ENCODE measurements at regions not wholly inside any gene's neighbourhood (a gene's known extent, or its start where the extent isn't known, plus 50 kb on each side); places are given as distances from the start of the nearest gene placed in this dataset.
"Not testable (repeated sequence)": the region's sequence is repeated elsewhere in the genome, so short reads cannot be mapped to it uniquely, and the experiment has no call there.

DNA sequence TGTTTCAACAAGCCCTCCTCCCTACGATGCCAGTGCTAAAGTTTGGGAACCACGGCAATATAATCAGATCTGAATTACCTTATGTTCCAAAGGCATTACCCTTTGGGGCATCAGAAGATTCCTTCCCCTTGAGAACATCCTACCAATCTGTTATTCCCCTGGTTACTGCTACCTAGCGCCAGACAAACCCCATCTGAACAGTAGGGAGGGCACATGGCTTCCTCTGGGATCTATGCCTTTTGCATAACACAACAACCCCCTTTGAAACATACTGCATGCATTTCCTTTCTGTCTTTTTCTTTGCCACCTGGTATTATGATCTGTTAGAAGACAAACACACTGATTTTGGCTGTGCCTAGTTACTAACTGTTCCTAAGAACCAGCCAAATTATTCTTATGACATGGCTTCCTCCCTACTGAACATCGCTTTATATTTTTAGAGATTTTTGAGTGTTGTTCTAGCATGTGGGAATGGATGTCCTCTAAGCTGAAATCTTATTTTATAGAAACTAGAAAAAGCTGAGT is 103.9 kb upstream of the DAPK1 start:
- no peak for DNase-seq (ENCODE audit: low read depth)
- no peak overlapping the region for H3K4me3 ChIP-seq (replicated peaks; ENCODE audit: low read depth, low read length)
- TF ChIP-seq, protein P1, sequence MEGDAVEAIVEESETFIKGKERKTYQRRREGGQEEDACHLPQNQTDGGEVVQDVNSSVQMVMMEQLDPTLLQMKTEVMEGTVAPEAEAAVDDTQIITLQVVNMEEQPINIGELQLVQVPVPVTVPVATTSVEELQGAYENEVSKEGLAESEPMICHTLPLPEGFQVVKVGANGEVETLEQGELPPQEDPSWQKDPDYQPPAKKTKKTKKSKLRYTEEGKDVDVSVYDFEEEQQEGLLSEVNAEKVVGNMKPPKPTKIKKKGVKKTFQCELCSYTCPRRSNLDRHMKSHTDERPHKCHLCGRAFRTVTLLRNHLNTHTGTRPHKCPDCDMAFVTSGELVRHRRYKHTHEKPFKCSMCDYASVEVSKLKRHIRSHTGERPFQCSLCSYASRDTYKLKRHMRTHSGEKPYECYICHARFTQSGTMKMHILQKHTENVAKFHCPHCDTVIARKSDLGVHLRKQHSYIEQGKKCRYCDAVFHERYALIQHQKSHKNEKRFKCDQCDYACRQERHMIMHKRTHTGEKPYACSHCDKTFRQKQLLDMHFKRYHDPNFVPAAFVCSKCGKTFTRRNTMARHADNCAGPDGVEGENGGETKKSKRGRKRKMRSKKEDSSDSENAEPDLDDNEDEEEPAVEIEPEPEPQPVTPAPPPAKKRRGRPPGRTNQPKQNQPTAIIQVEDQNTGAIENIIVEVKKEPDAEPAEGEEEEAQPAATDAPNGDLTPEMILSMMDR (IDR thresholded peaks at IDR 0.05; ENCODE audit: low read length, missing control alignments): no peak

DNA sequence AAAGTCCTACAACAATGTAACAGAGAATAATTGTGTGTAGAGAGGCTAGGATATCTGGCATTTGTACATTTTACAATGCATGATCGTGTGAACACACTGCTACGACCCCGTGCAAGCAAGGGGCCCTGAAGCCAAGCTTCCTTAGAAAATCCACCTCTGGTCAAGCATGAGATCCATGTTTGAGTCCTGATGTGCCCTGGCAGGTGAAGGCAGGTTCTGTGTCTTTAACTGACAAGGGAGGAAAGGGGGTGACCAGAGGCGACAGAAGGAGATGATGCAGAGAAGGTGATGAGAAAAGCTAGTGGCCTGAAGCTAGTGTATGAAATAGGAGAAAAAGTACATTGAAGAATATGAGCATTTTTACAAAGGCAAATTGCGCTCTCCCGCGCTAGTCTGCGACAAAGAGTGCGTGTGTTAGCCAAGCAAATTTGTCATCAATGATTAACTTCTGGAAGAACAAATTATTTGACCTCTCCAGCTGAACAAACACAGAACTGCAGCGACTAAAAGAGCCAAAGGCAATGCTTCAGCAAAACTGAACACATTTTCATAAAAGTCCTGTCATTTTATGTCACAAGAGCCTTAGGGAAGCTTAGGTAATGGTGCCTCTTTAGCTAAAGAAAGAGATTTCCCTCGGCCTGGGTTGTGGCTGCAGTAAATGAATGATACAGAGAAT is 101.7 kb upstream of the DAPK1 start:
- no peak overlapping the region for H3K4me3 ChIP-seq (replicated peaks; ENCODE audit: low read depth, low read length)
- TF ChIP-seq, protein P1 (IDR thresholded peaks at IDR 0.05; ENCODE audit: low read length, missing control alignments): no peak
- DNase-seq (ENCODE audit: low read depth): no peak

DNA sequence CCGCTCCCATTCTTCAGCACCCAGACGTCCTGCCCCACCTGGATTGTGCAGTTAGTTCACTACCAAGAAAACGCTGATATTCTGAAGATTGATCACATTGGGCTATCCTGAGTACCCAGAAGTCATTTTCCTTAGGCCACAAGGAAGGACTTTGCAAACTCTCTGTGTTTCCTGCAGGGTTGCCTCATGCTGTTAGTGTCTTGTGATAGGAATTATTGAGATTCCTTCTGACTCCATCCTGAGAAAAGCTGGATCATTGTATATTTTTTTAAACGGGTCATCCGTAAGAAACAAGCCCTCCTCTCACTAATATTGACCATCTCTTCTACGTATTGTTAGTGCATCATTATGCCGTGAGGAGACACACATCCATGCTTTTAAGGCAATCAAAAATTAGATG is 96.0 kb upstream of the DAPK1 start:
- no peak for DNase-seq (ENCODE audit: low read depth)
- H3K4me3 ChIP-seq (replicated peaks; ENCODE audit: low read depth, low read length): no peak overlapping the region
- TF ChIP-seq, protein P1 (IDR thresholded peaks at IDR 0.05; ENCODE audit: low read length, missing control alignments): no peak

DNA sequence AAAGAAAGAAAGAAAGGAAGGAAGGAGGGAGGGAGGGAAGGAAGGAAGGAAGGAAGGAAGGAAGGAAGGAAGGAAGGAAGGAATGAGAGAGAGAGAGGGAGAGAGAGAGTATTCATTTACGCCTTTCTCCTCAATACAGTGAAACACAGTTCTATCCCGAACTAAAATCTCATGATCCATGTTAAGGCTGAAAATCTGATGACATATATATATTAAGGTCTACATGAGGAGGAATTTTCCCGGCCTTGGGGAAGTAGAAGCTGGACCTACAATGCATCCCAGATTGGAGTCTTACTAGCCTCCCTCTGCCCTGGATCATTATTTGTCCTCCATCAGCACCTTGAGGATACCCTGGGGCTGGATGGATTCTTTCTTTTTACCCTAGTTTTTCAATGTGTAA is 95.1 kb upstream of the DAPK1 start:
- H3K4me3 ChIP-seq (replicated peaks; ENCODE audit: low read depth, low read length): no peak overlapping the region
- no peak for DNase-seq (ENCODE audit: low read depth)
- TF ChIP-seq, protein P1 (IDR thresholded peaks at IDR 0.05; ENCODE audit: low read length, missing control alignments): no peak

DNA sequence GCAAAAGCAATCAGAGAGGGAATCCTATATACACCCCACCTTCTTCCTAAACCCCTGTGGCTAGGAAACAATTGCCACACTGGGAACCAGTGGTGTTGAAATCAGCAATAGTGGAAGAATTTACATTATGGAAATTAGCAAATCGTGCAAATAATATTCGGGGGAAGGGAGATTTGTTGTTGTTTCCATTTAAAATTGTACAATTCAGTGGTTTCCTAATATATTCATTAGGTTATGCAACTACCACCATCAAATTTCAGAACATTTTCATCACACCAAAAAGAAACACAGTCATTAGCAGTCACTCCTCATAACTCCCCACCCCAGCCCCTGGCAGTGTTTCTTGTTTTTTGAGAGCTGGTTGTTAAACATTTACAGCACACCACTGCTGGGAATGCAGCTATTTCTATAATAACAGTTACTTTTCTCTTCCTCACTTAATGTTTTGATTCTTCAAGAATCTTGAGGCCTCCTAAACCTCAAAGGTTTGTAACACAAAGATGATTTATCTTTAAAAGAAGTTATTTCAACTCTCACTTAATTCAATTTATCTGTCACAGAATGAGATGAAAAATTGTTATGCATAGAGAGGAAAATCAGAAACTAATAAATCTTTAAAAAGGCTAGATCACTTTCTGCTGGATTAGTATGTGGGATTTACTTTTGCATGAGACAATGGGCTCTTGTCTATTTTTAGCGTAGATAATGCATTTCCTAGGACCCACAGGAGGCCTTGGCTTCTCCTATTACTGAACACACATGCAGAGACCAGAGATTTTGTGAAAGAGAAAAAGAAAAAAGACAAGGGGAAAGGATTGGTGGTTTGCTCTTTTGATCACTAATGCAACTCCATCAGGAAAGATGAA is 91.8 kb upstream of the DAPK1 start:
- TF ChIP-seq, protein P1 (IDR thresholded peaks at IDR 0.05; ENCODE audit: low read length, missing control alignments): no peak
- H3K4me3 ChIP-seq (replicated peaks; ENCODE audit: low read depth, low read length): no peak overlapping the region
- peak; percentile 46 for DNase-seq (ENCODE audit: low read depth)

DNA sequence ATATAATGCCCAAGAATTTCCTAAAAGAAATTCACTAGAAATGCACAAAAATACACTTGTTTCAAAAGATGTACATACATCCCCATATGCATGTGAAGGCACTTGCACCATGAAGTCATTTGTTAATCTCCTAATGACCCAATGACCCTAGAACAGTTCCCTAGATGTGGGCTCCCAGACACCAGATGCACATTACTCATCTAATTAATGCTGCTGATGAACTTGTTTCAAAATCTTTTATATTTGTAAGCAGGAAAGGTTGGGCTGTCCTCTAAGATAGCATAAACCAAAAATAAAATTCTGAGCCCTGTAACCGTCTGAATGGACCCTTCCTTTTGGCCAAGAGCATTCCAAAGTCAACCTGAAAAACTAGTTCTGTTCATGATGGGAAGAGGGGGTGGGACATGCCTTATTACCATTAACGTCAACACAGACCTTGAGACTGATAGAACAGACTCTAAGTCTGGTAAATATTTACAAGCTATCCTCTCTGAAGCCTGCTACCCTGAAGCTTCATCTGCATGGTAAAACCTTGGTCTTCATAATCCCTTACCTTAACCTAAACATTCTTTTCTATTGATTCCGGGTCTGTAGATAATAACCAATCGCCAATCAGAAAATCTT is 91.0 kb upstream of the DAPK1 start:
- no peak for DNase-seq (ENCODE audit: low read depth)
- no peak overlapping the region for H3K4me3 ChIP-seq (replicated peaks; ENCODE audit: low read depth, low read length)
- TF ChIP-seq, protein P1 (IDR thresholded peaks at IDR 0.05; ENCODE audit: low read length, missing control alignments): no peak

DNA sequence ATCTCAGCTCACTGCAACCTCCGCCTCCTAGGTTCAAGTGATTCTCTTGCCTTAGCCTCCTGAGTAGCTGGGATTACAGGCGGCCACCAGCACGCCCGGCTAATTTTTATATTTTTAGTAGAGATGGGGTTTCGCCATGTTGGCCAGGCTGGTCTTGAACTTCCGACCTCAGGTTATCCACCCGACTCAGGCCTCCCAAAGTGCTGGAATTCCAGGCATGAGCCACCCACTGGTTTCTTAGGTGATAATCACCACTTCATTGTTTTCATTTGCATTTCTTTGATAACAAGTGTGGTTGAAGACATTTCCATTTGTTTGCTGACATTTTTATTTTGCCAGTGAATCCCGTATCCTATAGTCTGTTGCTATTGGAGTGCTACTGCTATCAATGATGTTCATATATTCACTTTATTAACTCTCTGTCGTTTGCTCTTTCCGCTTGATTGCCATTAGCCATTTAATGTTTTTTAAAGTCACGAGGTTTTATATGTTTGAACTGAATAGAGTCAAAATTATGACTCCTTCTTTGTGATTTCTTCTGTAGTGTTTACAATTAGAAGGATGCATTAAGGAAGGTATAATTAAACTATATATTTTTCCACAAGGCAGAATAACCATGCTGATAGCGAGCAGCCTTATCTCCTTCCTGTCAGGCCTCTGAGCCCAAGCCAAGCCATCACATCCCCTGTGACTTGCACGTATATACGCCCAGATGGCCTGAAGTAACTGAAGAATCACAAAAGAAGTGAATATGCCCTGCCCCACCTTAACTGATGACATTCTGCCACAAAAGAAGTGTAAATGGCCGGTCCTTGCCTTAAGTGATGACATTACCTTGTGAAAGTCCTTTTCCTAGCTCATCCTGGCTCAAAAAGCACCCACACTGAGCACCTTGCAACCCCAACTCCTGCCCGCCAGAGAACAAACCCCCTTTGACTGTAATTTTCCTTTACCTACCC is 87.3 kb upstream of the DAPK1 start:
- not testable (repeated sequence) for H3K4me3 ChIP-seq (replicated peaks; ENCODE audit: low read depth, low read length)
- peak; percentile 22 for DNase-seq (ENCODE audit: low read depth)
